Astrocyte of the spinal cord (primary cell): ENCODE measurements at regions not wholly inside any gene's neighbourhood (a gene's known extent, or its start where the extent isn't known, plus 50 kb on each side); places are given as distances from the start of the nearest gene placed in this dataset.

Source experiments
- DNase-seq: peaks from one replicate; pipeline ENCODE4 v3.0.0; 2011; ENCODE audit warnings: low read depth, low spot score
- H3K4me3 ChIP-seq: 2 replicates; pipeline ENCODE4 v1.5.1; 2011; ENCODE audit warnings: low read depth, mild to moderate bottlenecking, low read length, moderate library complexity
- in situ Hi-C: cut with HindIII; loops from 2 replicates; pipeline ENCODE4 v1.10.0; 2017; ENCODE audit warnings: low sequenced_read_pairs
- TF ChIP-seq, protein P1 (sequence below): IDR thresholded peaks from 2 replicates; pipeline ENCODE4 v1.5.1; 2012; ENCODE audit warnings: low read depth, mild to moderate bottlenecking, low read length, inconsistent platforms

DNA sequence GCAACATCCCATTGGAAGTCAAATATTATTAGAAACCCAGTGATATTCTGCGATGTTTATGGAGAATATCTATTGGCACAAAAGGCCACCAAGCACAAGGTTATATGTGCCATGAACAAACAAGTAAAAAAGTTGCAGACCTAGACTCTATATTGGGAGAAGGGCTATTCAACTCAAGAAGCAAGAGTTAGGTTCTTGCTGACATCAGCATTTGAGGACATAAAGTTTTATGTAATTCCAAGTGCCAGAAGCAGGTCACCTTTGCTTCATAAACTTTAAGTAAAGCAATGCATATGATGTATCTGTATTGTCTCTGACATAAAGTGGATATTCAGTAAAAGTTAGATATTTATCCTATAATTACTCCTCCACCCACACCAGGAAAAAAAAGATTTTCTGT lies 71.1 kb downstream of the MAGEB10 start:
- no peak overlapping the region for H3K4me3 ChIP-seq
- in situ Hi-C loops = no loop called here
- TF ChIP-seq, protein P1, sequence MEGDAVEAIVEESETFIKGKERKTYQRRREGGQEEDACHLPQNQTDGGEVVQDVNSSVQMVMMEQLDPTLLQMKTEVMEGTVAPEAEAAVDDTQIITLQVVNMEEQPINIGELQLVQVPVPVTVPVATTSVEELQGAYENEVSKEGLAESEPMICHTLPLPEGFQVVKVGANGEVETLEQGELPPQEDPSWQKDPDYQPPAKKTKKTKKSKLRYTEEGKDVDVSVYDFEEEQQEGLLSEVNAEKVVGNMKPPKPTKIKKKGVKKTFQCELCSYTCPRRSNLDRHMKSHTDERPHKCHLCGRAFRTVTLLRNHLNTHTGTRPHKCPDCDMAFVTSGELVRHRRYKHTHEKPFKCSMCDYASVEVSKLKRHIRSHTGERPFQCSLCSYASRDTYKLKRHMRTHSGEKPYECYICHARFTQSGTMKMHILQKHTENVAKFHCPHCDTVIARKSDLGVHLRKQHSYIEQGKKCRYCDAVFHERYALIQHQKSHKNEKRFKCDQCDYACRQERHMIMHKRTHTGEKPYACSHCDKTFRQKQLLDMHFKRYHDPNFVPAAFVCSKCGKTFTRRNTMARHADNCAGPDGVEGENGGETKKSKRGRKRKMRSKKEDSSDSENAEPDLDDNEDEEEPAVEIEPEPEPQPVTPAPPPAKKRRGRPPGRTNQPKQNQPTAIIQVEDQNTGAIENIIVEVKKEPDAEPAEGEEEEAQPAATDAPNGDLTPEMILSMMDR = no peak
- no peak for DNase-seq
